ENCODE measurements at regions not wholly inside any gene's neighbourhood (a gene's known extent, or its start where the extent isn't known, plus 50 kb on each side); places are given as distances from the start of the nearest gene placed in this dataset.

- no peak overlapping the region for H3K27ac ChIP-seq
- no peaks in the 10 kb centered on the region for H3K36me3 ChIP-seq (ENCODE audit: insufficient read depth in 1 of 2, low read depth in 1 of 2)
- no peaks in the 10 kb centered on the region for H3K9me3 ChIP-seq
- intact Hi-C loops (cut with DNase I) = no loop called here
- H3K27me3 ChIP-seq (ENCODE audit: insufficient read depth in 3 of 3, low read length in 2 of 3) = no peaks in the 10 kb centered on the region
- H3K4me3 ChIP-seq = no peak overlapping the region
- DNase-seq (no peak), ATAC-seq (no peak)
- TF ChIP-seq CTCF (IDR thresholded peaks at IDR 0.05) = no peak
- no peaks in the 10 kb centered on the region for H3K4me1 ChIP-seq
- WGBS, 3 donors = 93 to 97% (median 93%) methylated on average over 1 of the region's 1 CpG
Observed at GRCh38 chr3:146382386-146382785, 87.0 kb downstream of the PLSCR2 start.

- Histone ChIP-seq H3K4me3 (no peak overlapping the region), H3K27me3 (ENCODE audit: insufficient read depth in 3 of 3, low read length in 2 of 3) (no peaks in the 10 kb centered on the region), H3K27ac (no peak overlapping the region), H3K4me1 (no peaks in the 10 kb centered on the region), H3K9me3 (no peaks in the 10 kb centered on the region), H3K36me3 (ENCODE audit: insufficient read depth in 1 of 2, low read depth in 1 of 2) (no peaks in the 10 kb centered on the region)
- TF ChIP-seq CTCF (IDR thresholded peaks at IDR 0.05) = no peak
- no peak for ATAC-seq
- intact Hi-C loops (cut with DNase I) = no loop called here
- 46 to 65% (median 51%) methylated on average over 2 of the region's 2 CpGs for WGBS, 3 donors
- no peak for DNase-seq
Observed at GRCh38 chr3:146380046-146380445, 89.3 kb downstream of the PLSCR2 start.

- H3K27me3 ChIP-seq (ENCODE audit: insufficient read depth in 3 of 3, low read length in 2 of 3) = no peaks in the 10 kb centered on the region
- no peak for TF ChIP-seq CTCF (IDR thresholded peaks at IDR 0.05)
- intact Hi-C loops (cut with DNase I) = no loop called here
- DNase-seq (no peak), ATAC-seq (no peak)
- no peak overlapping the region for H3K4me3 ChIP-seq
- WGBS, 3 donors = 50 to 67% (median 65%) methylated on average over 3 of the region's 3 CpGs
- no peak overlapping the region for H3K27ac ChIP-seq
- no peaks in the 10 kb centered on the region for H3K36me3 ChIP-seq (ENCODE audit: insufficient read depth in 1 of 2, low read depth in 1 of 2)
- H3K4me1 ChIP-seq = no peaks in the 10 kb centered on the region
- no peaks in the 10 kb centered on the region for H3K9me3 ChIP-seq
Observed at GRCh38 chr3:146375219-146375618, 94.1 kb downstream of the PLSCR2 start.

DNA sequence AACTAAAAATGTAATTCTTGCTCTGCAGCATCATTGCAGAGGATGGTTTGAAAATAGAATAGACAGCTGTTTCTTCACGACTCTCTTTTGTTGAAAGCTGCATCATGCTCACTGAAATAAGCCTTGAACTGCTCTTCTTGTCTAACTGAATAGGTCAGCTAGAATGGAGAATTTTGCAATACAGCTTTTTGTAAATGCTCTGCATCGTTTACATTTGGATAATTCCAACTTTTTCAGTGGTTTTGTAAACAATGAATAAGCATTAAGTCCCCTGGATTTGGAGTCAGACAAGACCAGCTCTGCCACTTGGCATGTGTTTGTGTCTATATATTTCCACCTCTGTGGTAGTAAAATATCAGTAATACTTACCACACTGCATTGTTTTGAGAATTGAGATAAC is 95.2 kb downstream of the PLSCR2 start:
- intact Hi-C loops (cut with DNase I) = no loop called here
- ATAC-seq = no peak

More for the DNA sequence above, 95.2 kb downstream of the PLSCR2 start:
- WGBS, 3 donors = 48 to 53% (median 48%) methylated on average over 2 of the region's 2 CpGs
- no peak overlapping the region for H3K27ac ChIP-seq
- no peaks in the 10 kb centered on the region for H3K4me1 ChIP-seq
- no peaks in the 10 kb centered on the region for H3K27me3 ChIP-seq (ENCODE audit: insufficient read depth in 3 of 3, low read length in 2 of 3)
- H3K4me3 ChIP-seq = no peak overlapping the region
- no peak for TF ChIP-seq CTCF (IDR thresholded peaks at IDR 0.05)
- no peaks in the 10 kb centered on the region for H3K9me3 ChIP-seq
- DNase-seq = no peak
- H3K36me3 ChIP-seq (ENCODE audit: insufficient read depth in 1 of 2, low read depth in 1 of 2) = no peaks in the 10 kb centered on the region
